Transverse colon (tissue), 4 donors: ENCODE measurements at regions not wholly inside any gene's neighbourhood (a gene's known extent, or its start where the extent isn't known, plus 50 kb on each side); places are given as distances from the start of the nearest gene placed in this dataset.
"Not testable (repeated sequence)": the region's sequence is repeated elsewhere in the genome, so short reads cannot be mapped to it uniquely, and the experiment has no call there.

Experiments used
- DNase-seq: peaks from one replicate; pipeline ENCODE4 v3.0.0-alpha.2; 2019
- H3K27ac ChIP-seq, 4 donors: fragments of 200-600 bp; sonication (generic); 2 replicates each; pipeline ENCODE4 v1.5.1; 2016 to 2018; ENCODE audit warnings: inconsistent platforms in 4 of 4
- H3K27me3 ChIP-seq: fragments of 200-600 bp; sonication (generic); 2 replicates; pipeline ENCODE4 v1.5.1; 2017; ENCODE audit warnings: inconsistent platforms
- H3K36me3 ChIP-seq, 4 donors: fragments of 200-600 bp; sonication (generic); 2 replicates each; pipeline ENCODE4 v1.5.1; 2017 to 2019; ENCODE audit warnings: inconsistent platforms in 4 of 4
- H3K4me1 ChIP-seq, 4 donors: fragments of 200-600 bp; sonication (generic); 2 replicates each; pipeline ENCODE4 v1.5.1; 2017 to 2020; ENCODE audit warnings: inconsistent platforms in 4 of 4
- H3K4me3 ChIP-seq, 4 donors: fragments of 200-600 bp; sonication (generic); 1 replicate in 1 of 4; 2 replicates in 3 of 4; pipeline versions ENCODE4 v1.5.1 to v1.6.1; 2017 to 2019; ENCODE audit warnings: inconsistent platforms in 4 of 4
- H3K9me3 ChIP-seq, 2 donors: fragments of 200-600 bp; sonication (generic); 2 replicates each; pipeline ENCODE4 v1.5.1; 2017 to 2019; ENCODE audit warnings: inconsistent platforms in 2 of 2
- EP300 ChIP-seq: sonication (generic); formaldehyde crosslinking; IDR thresholded peaks from one replicate; pipeline ENCODE4 v1.6.1; 2017; ENCODE audit warnings: antibody characterized with exemption, low read depth
- POLR2A ChIP-seq: fragments of 450-650 bp; IDR thresholded peaks from one replicate; pipeline ENCODE4 v1.6.1; 2016; ENCODE audit warnings: antibody characterized with exemption, mild to moderate bottlenecking, moderate library complexity
- POLR2AphosphoS5 ChIP-seq, 3 donors: sonication (generic); formaldehyde crosslinking; IDR thresholded peaks; one replicate each; pipeline ENCODE4 v1.6.1; 2016; ENCODE audit warnings: antibody characterized with exemption in 3 of 3
- WGBS, 2 donors: methylation state at CpG; one replicate each; pipeline ENCODE4 v1.1.5; 2018; ENCODE audit warnings: low coverage in 1 of 2; 5-methylcytosine and 5-hydroxymethylcytosine counted together
- in situ Hi-C, 4 donors: fragments of 200-750 bp; cut with MboI; loops; one replicate each; pipeline versions ENCODE4 v1.15.0 to v1.15.1; 2017; ENCODE audit warnings: low sequenced_read_pairs in 3 of 4, low pct_ligation_motif_present in 1 of 4, low pct_unique_long_range_greater_than_20kb in 1 of 4
- intact Hi-C: fragments of 100-400 bp; cut with DNase I; formaldehyde crosslinking; loops from one replicate; pipeline ENCODE4 v1.15.1; 2023; ENCODE audit warnings: low total_unique reads
- TF ChIP-seq, protein P1 (sequence below), 5 experiments: fragments of 200-600 bp in 3 of 5; fragments of 450-650 bp in 2 of 5; sonication (generic) in 3 of 5; IDR thresholded peaks; 1 replicate in 2 of 5; 2 replicates in 3 of 5; pipeline ENCODE4 v1.5.1; 2016 to 2017; ENCODE audit warnings: antibody characterized with exemption in 5 of 5, inconsistent platforms in 3 of 5, mild to moderate bottlenecking in 2 of 5, moderate library complexity in 1 of 5

DNA sequence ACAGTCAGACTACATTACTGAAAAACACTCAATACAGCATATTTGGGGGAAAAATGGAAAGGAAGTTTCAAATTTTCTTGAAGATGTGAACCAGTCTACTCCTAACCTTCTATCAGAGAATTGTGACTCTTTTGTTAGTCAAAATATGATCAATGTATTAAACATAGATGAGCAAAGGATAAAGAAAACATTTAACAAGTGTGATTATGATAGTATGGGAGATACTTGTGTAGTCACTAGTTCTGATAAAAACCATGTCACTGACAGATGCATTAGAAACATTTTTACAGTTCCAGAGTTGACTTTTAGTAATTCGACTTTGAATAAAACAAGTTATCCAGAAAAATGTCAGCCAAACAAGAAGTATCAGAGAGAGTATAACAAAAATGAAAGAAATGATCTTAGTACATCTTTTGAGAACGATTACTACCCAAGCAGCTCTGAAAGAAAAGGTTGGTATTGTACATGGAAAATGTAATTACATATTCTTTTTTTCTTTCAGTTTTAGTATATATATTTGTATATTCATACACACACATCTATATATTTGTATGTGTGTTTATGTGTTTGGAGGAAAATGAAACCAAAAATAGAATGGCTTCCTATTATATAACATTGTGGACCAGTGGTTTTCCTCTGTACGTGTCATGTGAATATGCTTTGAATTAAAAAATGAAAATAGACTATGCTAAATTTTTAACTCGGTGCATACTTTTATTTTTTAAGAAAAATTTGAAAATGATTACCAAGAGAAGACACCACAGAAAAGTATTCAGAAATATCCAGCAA, 63.3 kb upstream of the ABCD2 start:
- Histone ChIP-seq H3K27me3 (no peaks in the 10 kb centered on the region), H3K27ac (no peak overlapping the region), H3K4me3 (no peak overlapping the region), H3K9me3 (no peaks in the 10 kb centered on the region), H3K4me1 (no peaks in the 10 kb centered on the region), H3K36me3 (no peaks in the 10 kb centered on the region)
- in situ Hi-C loops (loop anchor here in 2 of 4 donors (25.0 kb wide), 1 partner anchor 371 kb away; no protein-coding TSS in a partner anchor), intact Hi-C loops (no loop called here)
- WGBS, 2 donors, result 61 to 67% methylated on average over 4 of the region's 4 CpGs
- TF ChIP-seq POLR2A, result no peak
- no peak for TF ChIP-seq EP300
- TF ChIP-seq, protein P1, sequence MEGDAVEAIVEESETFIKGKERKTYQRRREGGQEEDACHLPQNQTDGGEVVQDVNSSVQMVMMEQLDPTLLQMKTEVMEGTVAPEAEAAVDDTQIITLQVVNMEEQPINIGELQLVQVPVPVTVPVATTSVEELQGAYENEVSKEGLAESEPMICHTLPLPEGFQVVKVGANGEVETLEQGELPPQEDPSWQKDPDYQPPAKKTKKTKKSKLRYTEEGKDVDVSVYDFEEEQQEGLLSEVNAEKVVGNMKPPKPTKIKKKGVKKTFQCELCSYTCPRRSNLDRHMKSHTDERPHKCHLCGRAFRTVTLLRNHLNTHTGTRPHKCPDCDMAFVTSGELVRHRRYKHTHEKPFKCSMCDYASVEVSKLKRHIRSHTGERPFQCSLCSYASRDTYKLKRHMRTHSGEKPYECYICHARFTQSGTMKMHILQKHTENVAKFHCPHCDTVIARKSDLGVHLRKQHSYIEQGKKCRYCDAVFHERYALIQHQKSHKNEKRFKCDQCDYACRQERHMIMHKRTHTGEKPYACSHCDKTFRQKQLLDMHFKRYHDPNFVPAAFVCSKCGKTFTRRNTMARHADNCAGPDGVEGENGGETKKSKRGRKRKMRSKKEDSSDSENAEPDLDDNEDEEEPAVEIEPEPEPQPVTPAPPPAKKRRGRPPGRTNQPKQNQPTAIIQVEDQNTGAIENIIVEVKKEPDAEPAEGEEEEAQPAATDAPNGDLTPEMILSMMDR (IDR thresholded peaks at IDR 0.05), result no peak
- TF ChIP-seq POLR2AphosphoS5 (IDR thresholded peaks at IDR 0.05), result no peak
- no peak for DNase-seq

DNA sequence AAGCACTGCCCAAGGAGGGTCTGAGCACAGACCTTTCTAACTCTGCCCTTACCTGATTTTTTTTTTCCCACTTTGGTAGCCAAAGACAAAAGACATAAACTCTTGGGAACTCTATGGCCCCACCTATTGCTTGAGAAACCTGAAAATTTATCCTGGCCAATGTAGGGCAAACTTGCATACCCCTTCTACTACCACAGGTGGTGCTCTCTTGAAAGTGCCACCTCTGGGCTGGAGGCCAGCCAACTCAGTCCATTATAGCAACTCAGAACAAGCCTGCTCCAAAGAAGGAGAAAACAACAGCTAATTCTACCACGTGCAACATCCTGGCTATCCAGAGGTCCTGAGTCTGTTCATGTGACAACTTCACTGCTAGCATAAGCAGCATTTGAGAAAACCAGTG, 55.7 kb upstream of the ABCD2 start:
- in situ Hi-C loops (loop anchor here in 2 of 4 donors (25.0 kb wide), 1 partner anchor 363 kb away; no protein-coding TSS in a partner anchor), intact Hi-C loops (no loop called here)
- Histone ChIP-seq H3K4me1 (no peaks in the 10 kb centered on the region), H3K4me3 (no peak overlapping the region), H3K27ac (no peak overlapping the region), H3K9me3 (no peaks in the 10 kb centered on the region), H3K27me3 (no peaks in the 10 kb centered on the region), H3K36me3 (no peaks in the 10 kb centered on the region)
- TF ChIP-seq, protein P1 (IDR thresholded peaks at IDR 0.05), result no peak
- TF ChIP-seq POLR2AphosphoS5 (IDR thresholded peaks at IDR 0.05) (no peak), EP300 (no peak), POLR2A (no peak)
- WGBS, 2 donors, result 75% methylated on average over 1 of the region's 1 CpG; no CpG with 5 or more reads in 1 of the 2 donors
- DNase-seq, result no peak

DNA sequence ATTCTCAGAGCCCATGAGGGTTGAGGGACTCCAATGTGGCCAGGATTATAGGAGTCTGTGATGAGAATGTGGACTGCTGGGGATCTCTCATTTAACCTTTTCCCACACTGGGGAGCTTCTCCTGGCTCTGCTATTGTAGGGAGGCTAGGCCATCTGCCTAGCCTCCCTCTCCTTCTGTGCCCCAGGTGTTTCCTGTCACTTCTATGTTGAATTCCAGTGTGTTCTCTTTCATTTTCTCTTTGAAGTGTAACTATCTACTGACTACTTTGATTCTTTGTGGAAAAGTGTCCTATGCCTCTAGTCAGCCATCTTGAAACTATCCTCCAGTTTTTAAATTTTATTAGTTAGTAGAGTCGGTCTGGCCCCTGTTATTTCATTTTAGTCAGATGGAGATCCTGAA, 53.4 kb upstream of the ABCD2 start:
- Histone ChIP-seq H3K9me3 (no peaks in the 10 kb centered on the region), H3K36me3 (no peaks in the 10 kb centered on the region), H3K27me3 (no peaks in the 10 kb centered on the region), H3K27ac (no peak overlapping the region), H3K4me3 (no peak overlapping the region), H3K4me1 (no peaks in the 10 kb centered on the region)
- TF ChIP-seq, protein P1 (IDR thresholded peaks at IDR 0.05), result no peak
- TF ChIP-seq POLR2A (no peak), EP300 (no peak), POLR2AphosphoS5 (IDR thresholded peaks at IDR 0.05) (no peak)
- intact Hi-C loops (no loop called here), in situ Hi-C loops (no loop called here)
- no peak for DNase-seq
- 65 to 71% methylated on average over 1 of the region's 1 CpG for WGBS, 2 donors

DNA sequence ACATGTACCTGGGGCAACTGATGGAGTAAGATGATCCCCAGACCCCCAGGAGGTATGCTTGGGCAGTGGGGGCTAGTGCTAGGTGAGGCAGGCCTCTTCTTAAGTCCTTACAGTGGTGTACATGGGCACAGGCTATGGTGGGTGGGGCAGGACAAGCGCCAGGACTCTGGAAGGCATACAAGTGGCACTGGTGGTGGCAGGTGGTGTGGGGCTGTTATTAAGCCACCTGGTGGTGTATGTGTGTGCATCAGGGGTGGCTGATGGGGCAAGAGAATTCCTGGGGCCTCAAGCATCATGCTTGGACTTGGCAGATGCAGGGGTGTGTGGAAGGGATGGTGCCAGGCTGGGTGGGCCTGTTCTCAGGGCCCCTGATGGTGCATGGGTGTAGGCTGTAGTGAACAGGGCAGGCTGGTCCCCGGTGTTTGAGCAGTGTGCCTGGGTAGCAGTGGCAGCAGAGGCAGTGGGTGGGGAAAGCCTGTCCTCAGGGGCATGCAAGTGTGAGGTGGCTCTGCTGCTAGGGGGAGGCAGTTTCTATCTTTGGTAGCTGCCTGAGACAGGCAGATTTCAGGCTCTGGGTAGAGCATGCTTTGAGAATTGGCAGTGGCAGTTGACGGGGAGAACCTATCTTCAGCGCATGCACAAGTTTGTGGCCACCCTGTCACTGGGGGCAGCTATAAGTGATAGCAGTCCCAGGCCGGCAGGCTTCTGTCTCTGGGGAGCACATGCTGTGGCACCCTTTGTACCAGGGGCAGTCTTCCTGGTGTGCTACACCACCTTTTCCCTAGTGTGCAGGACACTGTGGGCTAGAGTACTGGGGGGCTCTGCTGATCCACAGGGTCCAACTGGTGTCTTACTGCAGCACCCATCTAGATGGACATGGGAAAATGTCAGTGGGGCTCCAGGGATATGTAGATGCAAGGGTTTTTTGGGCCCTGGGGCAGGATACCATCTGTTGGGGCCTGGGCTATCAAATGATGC, 52.6 kb upstream of the ABCD2 start:
- WGBS, 2 donors, result 87% methylated on average over 5 of the region's 5 CpGs; no CpG with 5 or more reads in 1 of the 2 donors
- DNase-seq, result no peak
- TF ChIP-seq POLR2AphosphoS5 (IDR thresholded peaks at IDR 0.05) (no peak), POLR2A (no peak), EP300 (no peak)
- TF ChIP-seq, protein P1 (IDR thresholded peaks at IDR 0.05), result no peak
- Histone ChIP-seq H3K36me3 (no peaks in the 10 kb centered on the region), H3K4me1 (no peaks in the 10 kb centered on the region), H3K27me3 (no peaks in the 10 kb centered on the region), H3K9me3 (no peaks in the 10 kb centered on the region), H3K4me3 (no peak overlapping the region), H3K27ac (no peak overlapping the region)
- intact Hi-C loops, result no loop called here
- in situ Hi-C loops, result no loop called here

DNA sequence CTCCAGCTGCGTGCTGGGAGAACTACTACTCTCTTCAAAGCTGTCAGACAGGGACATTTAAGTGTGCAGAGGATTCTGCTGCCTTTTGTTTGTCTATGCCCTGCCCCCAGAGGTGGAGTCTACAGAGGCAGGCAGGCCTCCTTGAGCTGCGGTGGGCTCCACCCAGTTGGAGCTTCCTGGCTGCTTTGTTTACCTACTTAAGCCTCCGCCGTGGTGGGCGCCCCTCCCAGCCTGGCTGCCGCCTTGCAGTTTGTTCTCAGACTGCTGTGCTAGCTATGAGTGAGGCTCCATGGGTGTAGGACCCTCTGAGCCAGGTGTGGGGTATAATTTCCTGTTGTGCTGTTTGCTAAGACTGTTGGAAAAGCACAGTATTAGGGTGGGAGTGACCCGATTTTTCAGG, 49.9 kb upstream of the ABCD2 start:
- intact Hi-C loops, result not testable (repeated sequence)
- peak; percentile 19 for DNase-seq

More for the DNA sequence above, 49.9 kb upstream of the ABCD2 start:
- H3K4me1 ChIP-seq, H3K9me3 ChIP-seq, H3K36me3 ChIP-seq, H3K4me3 ChIP-seq, in situ Hi-C loops, H3K27me3 ChIP-seq, H3K27ac ChIP-seq: not testable (repeated sequence)
- WGBS, 2 donors, result 43% methylated on average over 7 of the region's 7 CpGs; no CpG with 5 or more reads in 1 of the 2 donors
